HL-60 (cell line): ENCODE measurements at regions not wholly inside any gene's neighbourhood (a gene's known extent, or its start where the extent isn't known, plus 50 kb on each side); places are given as distances from the start of the nearest gene placed in this dataset.

Experiments
- DNase-seq, 2 experiments: peaks; one replicate each; pipeline ENCODE4 v3.0.0-alpha.2; 2010 to 2020; ENCODE audit warnings: low read depth in 1 of 2, low spot score in 1 of 2
- H3K27ac ChIP-seq: fragments of 250-450 bp; sonication (Bioruptor Pico); replicated peaks from 2 replicates; pipeline ENCODE4 v1.5.1; 2020; ENCODE audit warnings: mild to moderate bottlenecking, moderate library complexity
- H3K27me3 ChIP-seq: fragments of 250-450 bp; sonication (Bioruptor Pico); 2 replicates; pipeline ENCODE4 v1.5.1; 2021; ENCODE audit warnings: mild to moderate bottlenecking, moderate library complexity; ENCODE audit not compliant: insufficient read depth, poor library complexity, severe bottlenecking
- H3K4me3 ChIP-seq: replicated peaks from 2 replicates; pipeline ENCODE4 v1.5.1; 2011; ENCODE audit warnings: mild to moderate bottlenecking, control low read depth, low read length; ENCODE audit not compliant: insufficient read depth
- CTCF ChIP-seq: IDR thresholded peaks from one replicate; pipeline ENCODE4 v1.5.1; 2011; ENCODE audit warnings: low read length, control low read depth, inconsistent platforms; ENCODE audit not compliant: insufficient read depth
- GABPA ChIP-seq: IDR thresholded peaks from 2 replicates; pipeline ENCODE4 v1.6.1; 2012; ENCODE audit warnings: low read depth
- POLR2AphosphoS5 ChIP-seq: IDR thresholded peaks from 2 replicates; pipeline ENCODE4 v1.6.1; 2012; ENCODE audit warnings: low read depth
- SPI1 ChIP-seq: IDR thresholded peaks from 2 replicates; pipeline ENCODE4 v1.6.1; 2012; ENCODE audit warnings: low read depth, mild to moderate bottlenecking, borderline replicate concordance
- TF ChIP-seq, protein P1 (sequence below): IDR thresholded peaks from 2 replicates; pipeline ENCODE4 v1.6.1; 2012; ENCODE audit warnings: low read depth; ENCODE audit not compliant: insufficient replicate concordance

GRCh38 chr2:53087874-53088461 is 679.6 kb upstream of the CHAC2 start:
- Histone ChIP-seq H3K4me3 (no peak overlapping the region), H3K27ac (no peak overlapping the region), H3K27me3 (no peaks in the 10 kb centered on the region)
- no peak for DNase-seq
- TF ChIP-seq CTCF (no peak), GABPA (no peak), POLR2AphosphoS5 (no peak), SPI1 (no peak)
- TF ChIP-seq, protein P1, sequence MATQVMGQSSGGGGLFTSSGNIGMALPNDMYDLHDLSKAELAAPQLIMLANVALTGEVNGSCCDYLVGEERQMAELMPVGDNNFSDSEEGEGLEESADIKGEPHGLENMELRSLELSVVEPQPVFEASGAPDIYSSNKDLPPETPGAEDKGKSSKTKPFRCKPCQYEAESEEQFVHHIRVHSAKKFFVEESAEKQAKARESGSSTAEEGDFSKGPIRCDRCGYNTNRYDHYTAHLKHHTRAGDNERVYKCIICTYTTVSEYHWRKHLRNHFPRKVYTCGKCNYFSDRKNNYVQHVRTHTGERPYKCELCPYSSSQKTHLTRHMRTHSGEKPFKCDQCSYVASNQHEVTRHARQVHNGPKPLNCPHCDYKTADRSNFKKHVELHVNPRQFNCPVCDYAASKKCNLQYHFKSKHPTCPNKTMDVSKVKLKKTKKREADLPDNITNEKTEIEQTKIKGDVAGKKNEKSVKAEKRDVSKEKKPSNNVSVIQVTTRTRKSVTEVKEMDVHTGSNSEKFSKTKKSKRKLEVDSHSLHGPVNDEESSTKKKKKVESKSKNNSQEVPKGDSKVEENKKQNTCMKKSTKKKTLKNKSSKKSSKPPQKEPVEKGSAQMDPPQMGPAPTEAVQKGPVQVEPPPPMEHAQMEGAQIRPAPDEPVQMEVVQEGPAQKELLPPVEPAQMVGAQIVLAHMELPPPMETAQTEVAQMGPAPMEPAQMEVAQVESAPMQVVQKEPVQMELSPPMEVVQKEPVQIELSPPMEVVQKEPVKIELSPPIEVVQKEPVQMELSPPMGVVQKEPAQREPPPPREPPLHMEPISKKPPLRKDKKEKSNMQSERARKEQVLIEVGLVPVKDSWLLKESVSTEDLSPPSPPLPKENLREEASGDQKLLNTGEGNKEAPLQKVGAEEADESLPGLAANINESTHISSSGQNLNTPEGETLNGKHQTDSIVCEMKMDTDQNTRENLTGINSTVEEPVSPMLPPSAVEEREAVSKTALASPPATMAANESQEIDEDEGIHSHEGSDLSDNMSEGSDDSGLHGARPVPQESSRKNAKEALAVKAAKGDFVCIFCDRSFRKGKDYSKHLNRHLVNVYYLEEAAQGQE = no peak

DNA sequence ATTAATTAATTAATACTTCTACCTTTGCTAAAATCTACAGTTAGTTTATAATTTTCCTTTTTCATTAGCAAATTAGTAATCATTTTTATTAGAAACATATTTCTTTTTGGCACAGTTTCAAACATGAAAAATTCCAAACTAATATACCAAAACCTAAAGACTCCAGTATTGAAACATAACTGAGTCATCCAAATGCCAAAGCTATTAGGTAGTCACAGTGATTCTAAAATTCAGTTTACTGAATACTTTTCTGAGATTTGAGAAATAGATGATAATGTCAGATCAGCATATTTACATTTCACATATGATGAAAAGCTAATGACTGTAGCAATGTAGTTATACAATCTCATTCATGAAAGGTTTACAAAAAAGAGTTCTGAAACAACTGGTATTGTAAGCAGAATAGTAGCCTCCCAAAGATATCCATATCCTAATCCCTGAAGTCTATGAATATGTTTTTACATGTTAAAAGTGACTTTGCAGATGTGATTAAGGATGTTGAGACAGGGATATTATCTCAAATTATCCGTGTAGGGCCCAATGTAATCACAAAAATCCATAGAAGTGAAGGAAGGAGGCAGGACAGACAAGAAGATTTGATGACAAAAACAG is 680.2 kb upstream of the CHAC2 start:
- TF ChIP-seq SPI1 (no peak), GABPA (no peak), CTCF (no peak), POLR2AphosphoS5 (no peak)
- TF ChIP-seq, protein P1 = no peak
- Histone ChIP-seq H3K27me3 (no peaks in the 10 kb centered on the region), H3K27ac (no peak overlapping the region), H3K4me3 (no peak overlapping the region)
- no peak for DNase-seq

GRCh38 chr2:53077413-53077812 is 690.2 kb upstream of the CHAC2 start:
- no peak for DNase-seq
- no peak for TF ChIP-seq GABPA
- no peak for TF ChIP-seq POLR2AphosphoS5
- TF ChIP-seq CTCF = no peak
- no peak for TF ChIP-seq SPI1
- TF ChIP-seq, protein P1 = no peak
- H3K27ac ChIP-seq = no peak overlapping the region

More at GRCh38 chr2:53077413-53077812, 690.2 kb upstream of the CHAC2 start:
- H3K4me3 ChIP-seq = no peak overlapping the region
- no peaks in the 10 kb centered on the region for H3K27me3 ChIP-seq
